K562 (cell line): ENCODE measurements at regions not wholly inside any gene's neighbourhood (a gene's known extent, or its start where the extent isn't known, plus 50 kb on each side); places are given as distances from the start of the nearest gene placed in this dataset.

ENCODE experiments used
- ATAC-seq: fragments of 200-7000 bp; cut with Tn5 transposase; 3 replicates; pipeline ENCODE4 v1.9.1; 2020; ENCODE audit warnings: moderate library complexity
- BruUV-seq: library from RNA; stranded (reverse); fragments of 400-500 nt; replicated peaks from 2 replicates; lab custom pipeline; 2021; lab: Mats Ljungman, UMichigan
- CTCF ChIA-PET: fragments of 300-600 bp; formaldehyde crosslinking; extraction: SDS; loops from one replicate; lab custom pipeline; 2021; ENCODE audit warnings: low intra/inter-chr PET ratio; lab: Yijun Ruan, JAX
- POLR2A ChIA-PET: fragments of 300-600, 350-650 bp; sonication (Branson Sonifier 250); formaldehyde crosslinking; extraction: SDS; loops from one replicate; lab custom pipeline; 2021; ENCODE audit warnings: antibody characterized with exemption, inconsistent platforms; lab: Yijun Ruan, JAX
- DNase-seq, 4 experiments: peaks; one replicate each; pipeline versions ENCODE4 v3.0.0 to v3.0.0-alpha.2; 2011 to 2018; ENCODE audit warnings: low spot score in 3 of 4, mixed read lengths in 3 of 4; ENCODE audit errors: extremely low read depth in 1 of 4
- FAIRE-seq: peaks from 2 replicates; lab custom pipeline; 2011; peaks lifted over from hg19 to GRCh38; lab: Jason Lieb, UNC
- H2AFZ ChIP-seq: 2 replicates; pipeline ENCODE4 v1.6.0; 2011; ENCODE audit warnings: low read depth, low read length, control low read depth, inconsistent platforms
- H3K27ac ChIP-seq: fragments of 200-600 bp; 3 replicates; pipeline ENCODE4 v1.8.0; 2011; ENCODE audit warnings: low read depth, mild to moderate bottlenecking, control low read depth, inconsistent platforms, low read length, moderate library complexity, mixed read lengths; ENCODE audit errors: extremely low read depth
- H3K27me3 ChIP-seq, 2 experiments: fragments of 300-600 bp in 1 of 2; 2 replicates in 1 of 2; 3 replicates in 1 of 2; pipeline versions ENCODE4 v1.6.0 to v1.8.0; 2011; ENCODE audit warnings: inconsistent platforms in 2 of 2, low read length in 2 of 2, mild to moderate bottlenecking in 1 of 2, mixed read lengths in 1 of 2, moderate library complexity in 1 of 2; ENCODE audit not compliant: control insufficient read depth in 2 of 2, insufficient read depth in 2 of 2
- H3K36me3 ChIP-seq: fragments of 300-600 bp; 3 replicates; pipeline ENCODE4 v1.8.0; 2011; ENCODE audit warnings: mild to moderate bottlenecking, low read length, inconsistent platforms; ENCODE audit not compliant: control insufficient read depth, insufficient read depth
- H3K4me1 ChIP-seq, 2 experiments: fragments of 200-600 bp in 1 of 2; replicated peaks in 1 of 2; 2 replicates in 1 of 2; 3 replicates in 1 of 2; pipeline versions ENCODE4 v1.5.1 to v1.8.0; 2011; ENCODE audit warnings: inconsistent platforms in 2 of 2, low read length in 2 of 2, mild to moderate bottlenecking in 1 of 2, mixed read lengths in 1 of 2, moderate library complexity in 1 of 2; ENCODE audit not compliant: control insufficient read depth in 2 of 2, insufficient read depth in 2 of 2
- H3K4me2 ChIP-seq: 2 replicates; pipeline ENCODE4 v1.6.1; 2011; ENCODE audit warnings: low read length, control low read depth, inconsistent platforms, mixed read lengths; ENCODE audit not compliant: insufficient read depth
- H3K4me3 ChIP-seq: fragments of 200-600 bp; sonication (generic), shearing (Covaris generic); 2 replicates; pipeline ENCODE4 v1.5.1; 2016; ENCODE audit warnings: control low read depth, inconsistent platforms
- H3K79me2 ChIP-seq: fragments of 200-600 bp; 3 replicates; pipeline ENCODE4 v1.8.0; 2011; ENCODE audit warnings: low read length, inconsistent platforms; ENCODE audit not compliant: control insufficient read depth, insufficient read depth
- H3K9ac ChIP-seq, 2 experiments: 2 replicates each; pipeline versions ENCODE4 v1.6.0 to v1.6.1; 2011; ENCODE audit warnings: low read depth in 2 of 2, low read length in 2 of 2, control low read depth in 1 of 2, inconsistent platforms in 1 of 2, mild to moderate bottlenecking in 1 of 2, mixed read lengths in 1 of 2; ENCODE audit not compliant: insufficient read depth in 1 of 2
- H3K9me1 ChIP-seq: one replicate; pipeline ENCODE4 v1.6.0; 2011; ENCODE audit warnings: inconsistent platforms, mild to moderate bottlenecking, low read length, moderate library complexity; ENCODE audit not compliant: control insufficient read depth, insufficient read depth
- H3K9me3 ChIP-seq: replicated peaks from 2 replicates; pipeline ENCODE4 v1.5.1; 2011; ENCODE audit warnings: low read depth, low read length, inconsistent platforms; ENCODE audit not compliant: control insufficient read depth, insufficient read depth
- H4K20me1 ChIP-seq: replicated peaks from 2 replicates; pipeline ENCODE4 v1.6.1; 2011; ENCODE audit warnings: low read length, inconsistent platforms, mixed read lengths; ENCODE audit not compliant: control insufficient read depth, insufficient read depth
- BRD9 ChIP-seq: fragments of 450-650 bp; IDR thresholded peaks from 2 replicates; pipeline ENCODE4 v1.6.1; 2018; ENCODE audit warnings: low read depth; ENCODE audit not compliant: partially characterized antibody
- C11orf30 ChIP-seq: fragments of 450-650 bp; IDR thresholded peaks from 2 replicates; pipeline ENCODE4 v1.6.1; 2016; ENCODE audit warnings: low read depth, mild to moderate bottlenecking
- CHD4 ChIP-seq: fragments of 200-600 bp; sonication (generic); IDR thresholded peaks from 3 replicates; pipeline ENCODE4 v1.6.1; 2012; ENCODE audit warnings: low read depth, mild to moderate bottlenecking, mixed read lengths, low read length, inconsistent platforms; ENCODE audit not compliant: insufficient read depth, insufficient replicate concordance, poor library complexity, severe bottlenecking
- ETS2 ChIP-seq: IDR thresholded peaks from 2 replicates; pipeline ENCODE4 v1.6.1; 2016; ENCODE audit warnings: borderline replicate concordance, missing genetic modification characterization, mild to moderate bottlenecking, moderate library complexity, missing compliant biosample characterization; ENCODE audit not compliant: poor library complexity, severe bottlenecking
- FOXA3 ChIP-seq, 2 experiments: fragments of 450-650 bp in 1 of 2; sonication (generic) in 1 of 2; formaldehyde crosslinking; IDR thresholded peaks in 1 of 2; conservative IDR thresholded peaks in 1 of 2; 2 replicates each; pipeline versions ENCODE4 v1.4.0 to v1.8.0; 2020 to 2022; ENCODE audit warnings: mild to moderate bottlenecking in 2 of 2, missing genetic modification reagents in 1 of 2
- HCFC1 ChIP-seq: IDR thresholded peaks from 2 replicates; pipeline ENCODE4 v1.6.1; 2012; ENCODE audit warnings: low read depth, low read length, improper control_type of control experiment
- JUN ChIP-seq, 2 experiments: sonication (generic) in 1 of 2; formaldehyde crosslinking in 1 of 2; IDR thresholded peaks; 2 replicates each; pipeline versions ENCODE4 v1.6.1 to v1.8.0; 2012 to 2022; ENCODE audit warnings: borderline replicate concordance in 2 of 2, mild to moderate bottlenecking in 2 of 2, improper control_type of control experiment in 1 of 2, low read depth in 1 of 2, low read length in 1 of 2, missing genetic modification reagents in 1 of 2
- MAZ ChIP-seq, 2 experiments: fragments of 450-650 bp in 1 of 2; sonication (generic) in 1 of 2; formaldehyde crosslinking; IDR thresholded peaks in 1 of 2; conservative IDR thresholded peaks in 1 of 2; 2 replicates each; pipeline versions ENCODE4 v1.4.0 to v1.5.0; 2020; ENCODE audit warnings: mild to moderate bottlenecking in 1 of 2, missing genetic modification reagents in 1 of 2
- RBFOX2 ChIP-seq: fragments of 200-400 bp; formaldehyde crosslinking; IDR thresholded peaks from 2 replicates; pipeline ENCODE4 v1.6.1; 2017; ENCODE audit warnings: low read depth, mild to moderate bottlenecking, low read length, moderate library complexity
- TEAD1 ChIP-seq, 2 experiments: fragments of 450-650 bp in 1 of 2; sonication (generic) in 1 of 2; formaldehyde crosslinking; IDR thresholded peaks; 2 replicates each; pipeline versions ENCODE4 v1.4.0 to v1.8.0; 2020 to 2022; ENCODE audit warnings: mild to moderate bottlenecking in 2 of 2, missing genetic modification reagents in 1 of 2
- ZNF134 ChIP-seq: fragments of 250-450 bp; sonication (Bioruptor Pico); conservative IDR thresholded peaks from 2 replicates; pipeline ENCODE4 v1.4.0; 2020
- WGBS: fragments of 100-300 bp; shearing (Covaris generic); methylation state at CpG from one replicate; pipeline ENCODE4 v1.1.6; 2016; ENCODE audit warnings: low coverage, mixed read lengths; ENCODE audit not compliant: insufficient coverage; ENCODE audit errors: missing lambda C conversion rate; 5-methylcytosine and 5-hydroxymethylcytosine counted together
- in situ Hi-C: fragments of 300-500 bp; cut with MboI; formaldehyde crosslinking; loops from 4 replicates; pipeline ENCODE4 v1.15.0; 2018; ENCODE audit warnings: inconsistent platforms, mixed read lengths
- intact Hi-C: fragments of 100-400 bp; cut with micrococcal nuclease; formaldehyde crosslinking; loops from 2 replicates; pipeline ENCODE4 v1.14.2; 2022

DNA sequence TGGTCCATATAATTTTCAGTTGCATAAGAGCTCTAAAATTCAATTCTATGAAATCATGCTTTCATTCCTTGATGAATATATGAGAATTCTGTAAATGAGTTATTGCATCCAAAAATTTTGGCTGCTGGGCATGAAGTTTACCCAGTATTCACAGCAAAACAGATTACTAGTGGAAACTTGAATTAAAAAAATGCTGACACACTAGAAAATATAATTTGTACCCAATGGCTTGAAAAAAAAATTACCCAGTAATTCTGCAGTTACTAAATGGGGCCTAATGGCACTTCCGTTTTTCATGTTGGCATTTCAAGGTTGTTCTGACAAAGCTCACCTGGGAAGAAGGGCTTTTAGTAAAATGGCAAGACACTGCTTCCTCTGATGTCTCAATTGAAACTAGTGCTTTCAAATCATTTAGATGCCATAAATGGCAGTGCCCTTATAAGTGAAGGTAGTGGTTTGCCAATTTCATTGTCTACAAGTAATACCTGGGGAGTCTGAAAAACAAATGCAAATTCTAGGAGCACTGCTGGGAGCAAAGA lies 343.6 kb downstream of the TDRD15 start (continued):
- TF ChIP-seq ETS2 (tag) (no peak), ZNF134 (CRISPR knock-in tag) (no peak), C11orf30 (peak; percentile 30; the same call in 1 of the 2 replicates), BRD9 (no peak), CHD4 (no peak), HCFC1 (no peak)

DNA sequence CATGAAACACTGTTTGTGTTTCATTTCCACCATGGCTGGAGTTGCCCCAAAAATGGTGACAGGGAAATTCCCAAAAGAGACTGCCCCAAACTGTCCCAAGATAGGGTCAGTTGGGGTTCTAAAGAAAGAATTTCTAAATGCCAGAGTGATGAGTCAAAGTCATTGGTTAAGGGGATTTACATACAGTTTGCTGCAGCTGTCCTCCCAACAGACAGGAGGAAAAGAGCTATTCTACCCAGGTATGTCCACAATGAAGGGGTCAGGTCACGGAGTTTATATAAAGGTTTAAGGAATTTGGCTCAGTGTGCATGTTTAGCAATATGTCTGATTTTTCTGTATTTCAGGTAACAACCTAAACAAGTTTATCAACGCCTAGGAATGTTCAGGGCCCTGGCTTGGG lies 344.1 kb downstream of the TDRD15 start:
- no peak overlapping the region for H3K4me3 ChIP-seq
- ATAC-seq (no peak), FAIRE-seq (no peak), DNase-seq (no peak)
- intact Hi-C loops: no loop called here
- no peaks in the 10 kb centered on the region for H3K4me1 ChIP-seq
- H4K20me1 ChIP-seq: no peaks in the 10 kb centered on the region
- no peak overlapping the region for H3K9ac ChIP-seq
- no peak overlapping the region for H3K4me2 ChIP-seq
- no peaks in the 10 kb centered on the region for H3K36me3 ChIP-seq
- H2AFZ ChIP-seq: no peak overlapping the region
- WGBS: 0% methylated on average over 2 of the region's 2 CpGs
- no peak overlapping the region for H3K27ac ChIP-seq
- no peaks in the 10 kb centered on the region for H3K9me1 ChIP-seq
- POLR2A ChIA-PET: no interaction called here
- CTCF ChIA-PET: no interaction called here
- no peaks in the 10 kb centered on the region for H3K27me3 ChIP-seq
- in situ Hi-C loops: no loop called here
- no peaks in the 10 kb centered on the region; the same call in 1 of the 2 replicates for H3K9me3 ChIP-seq
- no peak for TF ChIP-seq RBFOX2
- no peak for TF ChIP-seq MAZ (CRISPR knock-in tag; conservative IDR thresholded peaks at IDR 0.05 in 1 of 2, IDR thresholded peaks at IDR 0.05 in 1 of 2)
- TF ChIP-seq TEAD1 (CRISPR knock-in tag; IDR thresholded peaks at IDR 0.05): no peak
- TF ChIP-seq FOXA3 (CRISPR knock-in tag; conservative IDR thresholded peaks at IDR 0.05 in 1 of 2, IDR thresholded peaks at IDR 0.05 in 1 of 2): no peak
- no peak for TF ChIP-seq JUN (IDR thresholded peaks at IDR 0.05; ENCODE audit: borderline replicate concordance, low read depth, low read length)
- no peak for TF ChIP-seq JUN (CRISPR knock-in tag; IDR thresholded peaks at IDR 0.05; ENCODE audit: borderline replicate concordance)
- H3K79me2 ChIP-seq: no peaks in the 10 kb centered on the region
- no TSS peak for BruUV-seq
